ENCODE measurements at regions not wholly inside any gene's neighbourhood (a gene's known extent, or its start where the extent isn't known, plus 50 kb on each side); places are given as distances from the start of the nearest gene placed in this dataset.
"Not testable (repeated sequence)": the region's sequence is repeated elsewhere in the genome, so short reads cannot be mapped to it uniquely, and the experiment has no call there.

DNA sequence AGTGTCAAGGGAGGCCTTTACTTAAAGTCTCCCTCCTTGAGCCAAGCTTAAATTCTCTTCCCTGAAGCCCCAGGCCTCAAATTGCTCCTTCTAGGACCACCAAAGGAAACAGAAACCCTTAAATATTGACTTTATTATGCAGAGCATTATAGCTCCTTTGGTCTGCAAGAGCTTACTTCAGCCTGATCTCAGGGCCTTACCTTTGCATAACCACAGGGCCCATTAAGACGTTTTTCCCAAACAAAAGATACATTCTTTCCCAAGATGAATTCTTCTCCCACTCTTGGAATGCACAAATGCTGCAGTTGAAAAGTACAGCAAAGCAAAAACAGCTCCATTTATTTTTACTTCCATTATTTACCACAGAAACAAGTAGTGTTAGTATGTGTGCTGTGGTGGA is 130.8 kb downstream of the B3GNT2 start:
- no peak for DNase-seq

DNA sequence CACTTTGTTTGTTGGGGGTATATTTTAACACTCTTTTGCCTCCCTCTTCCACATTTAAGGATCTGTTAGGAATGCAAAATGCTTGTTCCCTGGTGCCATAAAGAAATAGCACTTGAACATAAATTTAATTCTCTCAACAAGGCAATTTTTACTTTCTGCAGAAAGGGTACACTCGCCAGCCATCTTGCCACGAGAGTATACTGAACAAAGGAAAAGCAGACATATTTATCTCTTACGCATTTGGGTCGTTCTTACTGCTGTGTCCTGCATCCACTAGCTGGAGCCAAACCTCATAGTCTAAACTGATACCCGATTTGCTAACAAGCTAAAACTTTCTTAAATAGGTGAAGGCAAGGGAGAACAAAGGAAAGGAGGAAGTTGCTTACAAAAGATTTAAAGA is 129.5 kb downstream of the B3GNT2 start:
- no peak for DNase-seq

DNA sequence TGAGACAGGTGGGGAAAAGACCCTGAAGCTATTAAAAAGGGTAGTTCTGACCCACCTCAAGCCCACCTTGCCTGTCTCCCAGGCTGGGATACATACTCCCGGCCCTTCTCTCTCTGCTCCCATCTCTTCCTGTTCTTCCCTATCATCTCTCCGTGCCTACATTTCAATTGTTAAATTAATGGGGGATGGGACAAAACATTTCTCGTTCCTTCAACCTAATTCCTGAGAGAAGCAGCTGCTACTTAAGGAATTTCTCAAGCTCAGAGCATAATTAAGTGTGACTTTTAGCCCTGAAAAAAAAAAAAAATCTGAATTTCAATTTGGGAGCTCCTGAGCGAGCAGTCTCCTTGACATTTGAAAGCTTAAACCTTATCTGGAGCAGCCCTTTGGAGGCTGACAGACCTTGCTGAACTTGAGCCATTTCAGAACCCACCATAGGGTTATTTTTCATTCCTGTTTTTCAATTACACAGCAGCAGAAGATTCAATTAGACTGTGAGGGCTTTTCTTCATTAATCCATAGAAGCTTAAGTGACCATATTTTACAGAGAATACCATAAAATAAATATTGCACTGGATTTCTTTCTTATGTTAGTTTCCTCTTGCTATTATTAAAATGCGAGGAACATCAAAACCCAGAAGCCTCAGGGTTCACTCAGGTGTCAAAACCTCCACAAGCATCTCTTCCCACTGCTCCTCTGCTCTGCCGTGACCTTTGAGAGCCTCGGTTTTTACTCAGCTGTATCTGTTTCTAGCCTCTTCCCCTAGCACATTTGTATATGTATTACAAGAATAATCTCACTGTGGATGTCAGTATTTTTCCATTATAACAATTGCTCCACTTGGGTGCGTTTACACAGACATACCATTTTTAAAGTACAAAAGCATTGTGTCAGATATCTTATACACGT is 125.7 kb downstream of the B3GNT2 start:
- DNase-seq: no peak

DNA sequence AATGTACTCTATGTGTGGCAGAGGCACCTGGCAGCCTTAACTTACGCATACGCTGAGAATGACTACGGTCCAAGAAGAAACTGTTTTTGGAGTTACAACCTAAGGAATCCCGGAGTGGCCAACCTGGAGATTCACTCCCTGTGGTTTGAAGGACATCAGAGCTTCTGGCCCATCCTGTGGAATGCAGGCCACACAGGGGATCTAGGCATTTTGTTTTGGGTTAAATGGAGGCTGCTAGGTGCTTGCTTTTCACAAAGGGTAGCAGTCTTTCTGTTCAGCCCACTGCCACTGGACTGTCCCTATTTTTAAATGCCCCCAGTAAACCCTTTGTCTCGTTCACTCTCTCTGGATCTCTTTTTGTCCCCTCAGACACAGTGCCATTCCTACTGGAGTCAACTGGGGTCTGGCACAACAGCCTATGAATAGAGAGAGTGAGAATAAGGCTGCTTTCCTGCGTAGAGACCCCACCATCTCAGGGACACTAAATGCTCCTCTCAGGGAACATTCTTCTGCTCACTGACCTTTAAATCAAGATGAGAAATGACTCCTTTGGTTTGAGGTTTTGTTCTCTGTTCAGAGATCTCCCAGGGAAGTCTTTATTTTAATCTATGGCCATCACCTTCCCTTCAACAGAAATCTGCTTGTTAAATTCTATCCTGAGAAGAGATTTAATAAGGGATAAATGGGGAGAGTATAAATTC is 124.9 kb downstream of the B3GNT2 start:
- DNase-seq: no peak

DNA sequence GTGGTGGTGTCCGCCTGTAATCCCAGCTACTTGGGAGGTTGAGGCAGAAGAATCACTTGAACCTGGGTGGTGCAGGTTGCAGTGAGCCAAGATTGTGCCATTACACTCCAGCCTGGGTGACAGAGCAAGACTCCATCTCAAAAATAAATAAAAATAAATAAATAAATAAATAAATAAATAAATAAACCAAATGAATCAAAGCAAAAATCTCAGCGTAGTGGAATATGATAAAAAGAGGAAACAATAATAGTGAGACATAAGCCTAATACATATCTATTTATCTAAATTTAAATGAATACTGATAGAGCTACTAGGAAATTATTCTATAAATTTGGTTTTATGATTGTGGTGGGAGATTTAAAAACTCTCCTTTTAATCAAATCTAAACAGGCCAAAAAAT is 124.2 kb downstream of the B3GNT2 start:
- not testable (repeated sequence) for DNase-seq

DNA sequence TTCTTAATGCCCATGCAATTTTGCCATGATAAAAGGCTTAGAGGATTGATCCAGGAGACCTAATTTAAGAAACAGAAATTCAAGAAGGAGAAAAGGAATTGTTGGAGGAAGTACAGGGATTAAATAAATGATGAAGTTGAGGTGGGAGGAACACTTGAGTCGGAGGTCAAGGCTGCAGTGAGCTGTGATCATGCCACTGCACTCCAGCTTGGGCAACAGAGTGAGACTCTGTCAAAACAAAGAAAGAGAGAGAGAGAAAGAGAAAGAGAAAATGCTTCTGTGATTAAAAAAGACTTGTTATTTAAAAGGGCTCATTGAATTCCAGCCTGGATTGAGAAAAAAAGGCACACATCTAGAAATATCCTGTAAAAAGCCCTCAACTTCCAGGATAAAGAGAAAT is 123.2 kb downstream of the B3GNT2 start:
- no peak for DNase-seq

DNA sequence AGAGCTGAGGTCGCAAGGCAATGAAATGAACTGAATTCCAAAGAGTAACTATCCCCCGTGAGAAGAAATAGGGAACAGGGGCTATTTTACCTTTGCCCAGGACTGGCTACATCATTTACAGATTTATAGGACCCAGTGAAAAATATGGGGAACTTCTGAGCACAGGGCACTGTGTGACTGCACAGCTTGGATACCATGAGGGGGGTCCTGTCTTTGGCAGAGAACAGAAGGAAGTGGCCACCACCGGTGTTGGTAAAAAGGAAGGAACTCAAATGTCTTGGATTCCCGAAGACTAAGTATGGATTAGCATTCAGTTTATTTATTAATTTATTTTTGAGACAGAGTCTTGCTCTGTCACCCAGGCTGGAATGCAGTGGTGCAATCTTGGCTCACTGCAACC is 119.6 kb downstream of the B3GNT2 start:
- DNase-seq: no peak

DNA sequence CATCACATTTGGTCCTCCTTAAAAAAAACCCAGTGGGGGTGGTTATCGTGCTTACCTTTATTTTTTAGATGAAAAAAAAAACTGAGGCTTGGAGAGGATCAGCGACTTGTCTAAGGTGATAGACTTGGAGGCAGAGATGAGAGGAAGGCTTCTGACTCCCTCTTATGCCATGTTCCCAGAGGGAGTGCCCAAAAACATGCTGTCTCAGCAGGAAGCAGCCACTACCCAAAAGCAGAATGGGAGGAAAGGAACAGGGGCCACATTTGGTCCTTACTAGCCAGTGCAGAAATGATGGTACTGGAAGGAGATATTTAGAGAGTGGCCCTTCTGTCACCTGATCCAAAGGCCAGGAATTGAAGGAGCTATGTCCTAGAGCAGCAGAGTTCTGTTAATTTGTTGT is 118.4 kb downstream of the B3GNT2 start:
- DNase-seq: no peak

DNA sequence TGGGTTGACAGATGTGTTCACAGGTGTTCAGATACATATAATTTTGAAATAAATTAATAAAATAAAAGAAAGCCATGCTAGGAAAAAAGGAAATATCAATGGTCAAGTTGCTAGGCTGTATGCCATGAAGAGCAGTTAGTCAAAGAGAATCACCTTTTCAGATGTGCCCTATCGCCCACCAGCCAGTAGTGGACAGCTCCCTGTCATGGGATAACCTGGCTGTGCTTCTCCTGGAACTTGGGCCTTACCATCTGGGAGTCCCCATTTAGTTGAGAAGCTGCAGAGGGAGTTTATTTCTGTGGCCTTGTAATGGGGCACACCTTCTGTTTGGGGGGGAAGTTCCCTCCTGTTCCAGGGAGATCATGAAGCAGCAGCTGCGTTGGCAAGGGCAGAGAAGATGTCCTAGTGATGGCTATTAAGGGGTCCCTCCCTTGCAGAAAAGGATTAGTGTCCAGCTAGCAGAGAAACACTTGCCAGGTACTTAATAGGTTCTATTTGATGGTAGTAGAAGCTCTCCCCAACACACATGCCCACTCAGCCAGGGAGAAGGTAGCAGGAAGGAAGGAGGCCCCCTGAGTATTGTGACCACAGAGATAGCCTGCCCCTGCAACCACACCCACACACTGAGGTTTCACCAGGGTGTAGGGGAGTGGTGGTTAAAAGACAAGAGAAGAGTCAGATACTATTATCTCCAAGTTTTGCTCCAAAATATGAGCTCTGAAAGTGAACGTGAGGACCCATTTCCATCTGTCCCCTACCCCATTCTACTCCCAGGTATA is 117.7 kb downstream of the B3GNT2 start:
- peak; percentile 33 for DNase-seq

DNA sequence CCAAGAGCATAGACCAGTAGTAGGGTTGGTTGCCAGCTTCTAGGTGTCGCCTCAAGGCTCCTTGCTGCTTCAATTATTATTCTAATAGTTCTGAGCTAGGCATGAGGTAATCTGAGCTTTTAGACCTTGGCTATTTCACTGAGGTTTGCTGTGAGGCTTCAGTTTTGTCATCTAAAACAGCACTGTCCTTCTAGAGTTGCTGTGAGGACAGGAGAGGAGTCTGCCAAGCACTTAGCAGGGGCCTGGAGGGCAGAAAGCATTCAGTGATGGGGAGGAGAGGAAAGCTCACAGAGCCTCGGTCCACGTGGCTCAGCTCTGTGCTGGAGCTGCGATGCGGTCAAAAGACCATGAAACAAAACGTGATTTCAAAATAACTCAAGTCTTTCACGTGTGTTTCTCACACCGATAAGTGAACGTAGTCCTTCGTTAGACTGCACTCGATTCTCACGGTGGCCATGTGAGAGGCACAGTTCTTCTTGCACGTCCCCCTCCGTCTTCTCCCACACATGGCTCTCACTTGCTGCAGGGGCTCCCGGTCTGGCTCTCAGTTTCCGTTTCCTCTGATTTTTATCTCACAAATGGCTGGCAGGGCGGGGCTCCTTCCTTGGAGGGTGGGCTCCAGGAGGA is 113.7 kb downstream of the B3GNT2 start:
- DNase-seq: no peak

DNA sequence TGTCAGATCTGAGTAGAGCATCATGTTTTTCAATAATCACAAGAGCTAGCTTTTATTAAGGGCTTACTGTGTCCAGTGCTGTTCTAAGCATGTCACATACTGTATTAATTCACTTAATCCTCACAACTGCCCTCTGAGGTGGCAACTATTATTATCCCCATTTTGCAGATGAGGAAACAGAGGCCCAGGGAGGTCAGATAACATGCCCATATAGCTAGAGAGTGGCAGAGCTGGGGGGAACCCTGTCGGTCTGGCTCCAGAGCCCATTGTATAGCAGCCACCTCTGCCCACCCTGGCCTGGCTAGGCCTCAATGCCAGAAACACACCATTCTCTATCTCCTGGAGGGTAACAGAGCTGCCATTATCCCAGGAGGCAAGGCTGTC is 113.2 kb downstream of the B3GNT2 start:
- DNase-seq: no peak

DNA sequence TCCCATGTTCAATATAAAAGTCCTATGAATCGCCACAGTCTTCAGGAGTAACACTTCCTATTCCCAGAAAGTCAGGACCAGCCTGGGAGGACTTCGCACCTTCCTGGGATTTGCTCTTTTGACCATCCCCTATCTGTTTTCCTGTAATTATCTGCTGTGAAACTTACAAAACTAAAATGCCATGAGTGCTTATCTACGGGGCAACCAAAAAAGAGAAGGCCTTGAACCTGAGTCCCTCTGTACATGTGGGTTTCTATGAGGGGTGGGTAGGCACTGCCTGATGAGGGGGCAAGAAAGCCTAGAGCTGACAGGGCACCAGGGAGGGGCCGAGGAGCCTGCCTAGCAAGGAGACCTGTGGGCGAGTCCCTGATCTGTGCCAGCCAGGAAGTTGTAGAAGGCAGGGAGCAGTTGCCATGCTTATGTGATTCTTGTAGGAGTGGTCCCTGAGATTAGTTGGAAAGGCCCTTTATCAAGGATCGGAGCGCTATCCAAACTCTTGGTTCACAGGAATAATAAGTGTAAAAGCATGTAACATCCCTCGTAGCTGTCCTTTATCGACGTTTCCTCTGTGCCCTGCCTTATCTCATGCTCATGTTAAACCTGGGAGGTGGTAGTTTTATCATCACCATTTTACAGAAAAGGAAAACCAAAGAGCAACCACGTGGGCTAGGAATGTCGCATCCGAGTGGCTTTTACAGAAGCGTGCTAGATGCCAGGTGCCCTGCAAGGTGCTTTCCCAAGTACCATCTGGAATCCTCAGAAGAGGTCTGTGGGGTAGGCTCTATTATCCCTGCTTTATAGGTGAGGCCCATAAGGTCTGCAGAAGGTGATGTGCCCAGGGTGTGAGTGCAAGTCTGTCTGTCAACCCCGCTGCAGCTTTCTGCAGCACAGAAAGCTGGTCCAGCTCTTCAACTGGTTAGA is 111.8 kb downstream of the B3GNT2 start:
- no peak for DNase-seq

DNA sequence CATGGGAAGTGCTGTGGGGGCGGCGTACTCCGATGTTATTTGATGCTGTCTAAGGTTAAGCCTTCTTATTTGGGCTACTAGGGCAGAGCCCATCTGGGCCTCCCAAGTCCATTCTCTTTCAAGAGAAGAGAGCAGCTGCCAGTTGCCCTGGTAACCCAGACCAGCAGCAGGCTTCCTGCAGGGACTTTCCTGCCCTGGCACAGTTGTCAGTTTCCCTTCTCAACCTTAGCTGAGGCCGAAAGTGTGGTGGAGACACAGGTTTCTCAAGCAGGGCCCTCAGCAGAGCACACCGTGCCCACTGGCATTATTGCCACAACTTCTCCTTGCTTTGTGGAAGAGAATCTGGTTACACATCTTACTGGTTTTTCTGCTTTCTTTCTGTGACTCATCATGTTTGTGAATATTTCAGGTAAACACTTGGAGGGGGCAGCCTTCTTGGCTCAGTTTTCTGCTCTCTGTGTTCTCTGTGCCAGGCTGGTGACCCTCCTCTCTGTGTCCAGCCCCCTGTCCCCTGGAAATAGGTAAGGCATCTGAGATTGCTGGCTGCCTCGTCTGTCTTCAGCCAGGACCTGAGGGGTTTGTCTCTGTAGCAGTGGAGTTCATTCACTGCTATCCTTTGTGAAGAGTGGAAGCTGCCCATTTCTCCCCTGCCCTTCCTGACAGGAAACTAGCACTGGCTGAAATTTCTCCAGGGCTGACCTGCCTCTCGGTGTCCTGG is 111.0 kb downstream of the B3GNT2 start:
- peak; percentile 22 for DNase-seq

DNA sequence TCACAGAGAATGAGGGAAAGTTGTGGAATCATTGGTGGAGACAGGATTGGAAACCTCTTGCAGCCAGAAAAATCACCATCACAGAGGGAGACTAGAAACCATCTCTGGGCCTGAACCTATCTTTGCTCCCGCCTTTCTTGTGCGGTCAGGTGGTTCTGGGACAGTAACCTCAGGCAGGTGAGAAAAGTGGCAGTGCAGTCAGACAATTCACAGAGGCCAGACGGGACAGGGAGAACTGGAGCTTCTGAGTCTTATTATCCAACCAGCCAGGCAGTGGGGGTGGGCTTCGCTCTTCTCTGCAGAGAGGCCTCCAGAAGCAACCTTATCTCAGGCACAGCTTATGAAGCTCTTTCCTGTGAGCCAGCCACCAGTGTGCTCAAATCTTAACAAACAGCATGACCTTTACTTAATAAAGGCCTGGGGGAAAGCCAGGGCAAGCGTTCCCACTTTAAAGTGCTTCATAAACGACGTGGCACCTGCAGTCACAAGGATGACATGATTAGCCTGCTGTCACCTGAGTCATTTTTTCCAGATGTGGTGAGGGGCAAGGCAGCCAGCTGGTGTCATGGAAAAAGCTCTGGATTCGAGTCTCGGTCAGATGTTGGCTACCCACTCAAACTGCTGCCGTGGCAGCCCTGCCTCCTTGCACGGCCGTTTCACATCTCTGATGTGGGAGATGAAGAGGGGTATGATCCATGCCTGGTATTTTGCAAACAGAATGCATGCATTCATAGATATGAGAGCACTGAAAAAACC is 109.7 kb downstream of the B3GNT2 start:
- no peak for DNase-seq

DNA sequence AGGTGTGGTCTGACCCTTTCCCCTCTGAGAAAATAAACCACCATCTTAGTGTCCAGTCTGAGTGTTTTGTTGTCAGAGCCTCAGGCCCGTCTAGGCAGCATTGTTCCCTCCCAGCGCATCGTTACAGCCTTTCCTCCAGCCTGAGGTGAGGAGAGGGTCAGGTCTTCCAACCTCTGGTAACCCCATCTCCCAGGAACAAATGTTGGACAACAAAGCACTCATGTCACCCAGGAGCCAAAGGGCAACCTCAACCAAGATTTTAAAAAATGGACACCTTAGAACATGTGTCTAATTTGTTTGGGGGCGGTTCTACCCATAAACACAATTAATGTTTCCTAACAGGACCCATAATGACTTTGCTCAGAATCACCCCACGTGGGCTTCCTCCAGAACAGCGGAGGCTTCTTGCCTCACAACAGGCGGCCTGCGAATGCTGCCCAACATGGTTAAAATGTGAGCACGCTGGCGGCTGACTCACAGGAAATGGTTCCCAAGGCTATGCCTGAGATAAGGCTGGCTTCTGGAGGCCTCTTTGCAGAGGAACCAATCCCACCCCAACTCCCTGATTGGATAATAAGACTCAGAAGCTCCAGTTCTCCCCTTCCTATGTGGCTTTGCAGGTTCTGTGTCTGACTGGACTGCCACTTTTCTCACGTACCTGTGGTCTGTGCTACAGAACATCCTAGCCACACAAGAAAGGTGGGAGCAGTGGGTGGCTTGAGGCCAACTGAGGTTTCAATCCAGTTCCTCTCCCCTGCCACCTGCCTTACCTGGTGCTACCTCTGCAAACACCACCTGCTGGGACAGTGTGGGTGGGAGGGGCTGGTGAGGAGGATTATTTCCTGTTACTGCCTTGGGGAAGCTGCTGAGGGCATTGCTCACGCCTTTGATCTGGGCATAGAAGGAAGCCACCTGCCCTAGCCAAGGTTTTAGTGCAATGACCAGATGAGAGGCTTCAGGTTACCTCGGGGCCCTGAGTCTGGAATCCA is 108.8 kb downstream of the B3GNT2 start:
- peak; percentile 17 for DNase-seq

DNA sequence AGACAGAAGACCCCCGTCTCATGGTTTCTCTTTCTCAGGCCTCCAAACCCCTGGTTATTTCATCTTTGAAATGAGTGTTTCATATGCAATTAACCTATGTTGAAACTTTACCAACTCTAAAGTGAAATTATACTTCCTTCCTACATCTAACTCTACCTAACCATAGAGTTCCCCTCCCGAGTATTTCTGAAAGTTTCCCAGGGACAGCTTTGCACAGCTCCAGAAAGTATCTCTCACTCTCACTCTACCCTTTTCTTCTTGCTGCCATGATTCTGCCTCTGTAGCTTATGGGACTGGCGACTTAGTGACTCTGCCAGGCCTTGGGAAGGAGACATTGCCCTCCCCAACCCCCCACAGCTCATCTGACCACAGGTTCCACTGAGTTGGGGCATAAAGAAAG is 107.9 kb downstream of the B3GNT2 start:
- no peak for DNase-seq

DNA sequence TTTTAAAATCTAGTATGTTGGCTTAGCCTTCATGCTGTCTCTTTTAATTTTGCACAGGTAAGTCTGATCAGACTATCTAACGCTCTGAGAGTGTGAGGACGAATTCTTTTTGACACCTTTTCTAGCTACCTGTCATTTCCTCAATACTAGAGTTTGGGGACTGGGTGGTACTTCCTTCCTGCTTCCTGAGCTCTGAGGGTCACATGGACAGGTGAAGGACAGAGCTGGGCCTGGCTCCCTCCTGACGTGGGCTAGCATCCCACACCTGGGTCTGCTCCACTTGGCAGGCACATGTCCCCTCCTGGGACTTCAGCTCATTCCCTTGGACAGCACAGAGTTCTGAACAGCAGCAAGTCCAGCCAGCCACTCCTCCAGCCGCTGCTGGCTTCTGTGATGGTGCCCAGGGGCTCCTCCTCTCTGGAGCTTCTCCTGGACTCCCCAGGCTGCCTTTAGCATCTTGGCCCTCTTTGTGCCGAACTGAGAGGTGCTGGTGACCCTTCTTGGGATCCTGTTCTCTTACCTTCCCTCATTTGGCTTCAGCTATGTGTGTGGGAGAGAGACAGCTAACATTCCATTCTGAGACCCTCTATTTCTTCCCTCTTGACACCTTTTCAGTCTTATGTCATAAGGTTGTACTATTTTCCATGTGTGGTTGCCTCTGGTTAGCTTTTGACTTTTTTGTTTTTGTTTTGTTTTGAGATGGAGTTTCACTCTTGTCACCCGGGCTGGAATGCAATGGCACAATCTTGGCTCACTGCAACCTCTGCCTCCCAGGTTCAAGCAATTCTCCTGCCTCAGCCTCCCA is 106.9 kb downstream of the B3GNT2 start:
- no peak for DNase-seq

DNA sequence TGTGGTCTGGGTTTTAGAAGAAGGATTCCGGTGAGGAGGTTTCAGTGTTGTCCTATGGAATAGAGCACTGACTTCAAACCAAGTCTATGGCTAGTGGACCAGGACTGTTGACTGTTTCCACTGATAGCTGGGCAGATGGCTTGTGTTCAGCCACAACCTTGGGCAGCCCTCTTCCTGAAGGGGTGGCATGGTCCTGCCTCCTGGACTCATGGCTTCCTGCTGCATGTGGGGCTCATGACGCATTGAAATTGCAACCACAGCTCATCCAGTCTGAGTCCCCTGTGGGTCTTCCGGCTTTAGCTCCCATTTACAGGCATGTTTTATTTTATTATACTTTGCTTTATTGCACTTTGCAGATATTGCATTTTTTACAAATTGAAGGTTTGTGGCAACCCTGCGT is 105.0 kb downstream of the B3GNT2 start:
- DNase-seq: no peak
